ENCODE measurements at regions not wholly inside any gene's neighbourhood (a gene's known extent, or its start where the extent isn't known, plus 50 kb on each side); places are given as distances from the start of the nearest gene placed in this dataset.

DNA sequence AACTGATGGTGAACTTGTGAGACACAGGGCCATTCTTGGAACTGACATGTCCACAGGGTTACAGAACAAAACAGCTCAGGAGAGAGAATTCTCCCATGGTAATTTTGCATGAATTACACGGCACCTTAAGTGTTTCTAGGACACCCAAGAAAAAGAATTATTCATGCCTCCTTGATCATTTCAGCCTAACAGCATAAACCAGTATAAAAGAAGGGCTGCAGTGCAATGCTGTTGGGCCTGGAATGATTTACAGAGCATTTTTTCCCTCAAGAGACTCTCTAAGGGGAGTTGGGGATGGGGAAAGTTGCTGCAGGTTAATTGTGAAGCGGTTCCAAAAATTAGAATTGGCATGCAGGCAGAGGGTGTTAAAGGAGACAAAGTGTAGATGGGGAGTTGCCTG, 136.4 kb upstream of the FBXL7 start:
- TF ChIP-seq, protein P1, sequence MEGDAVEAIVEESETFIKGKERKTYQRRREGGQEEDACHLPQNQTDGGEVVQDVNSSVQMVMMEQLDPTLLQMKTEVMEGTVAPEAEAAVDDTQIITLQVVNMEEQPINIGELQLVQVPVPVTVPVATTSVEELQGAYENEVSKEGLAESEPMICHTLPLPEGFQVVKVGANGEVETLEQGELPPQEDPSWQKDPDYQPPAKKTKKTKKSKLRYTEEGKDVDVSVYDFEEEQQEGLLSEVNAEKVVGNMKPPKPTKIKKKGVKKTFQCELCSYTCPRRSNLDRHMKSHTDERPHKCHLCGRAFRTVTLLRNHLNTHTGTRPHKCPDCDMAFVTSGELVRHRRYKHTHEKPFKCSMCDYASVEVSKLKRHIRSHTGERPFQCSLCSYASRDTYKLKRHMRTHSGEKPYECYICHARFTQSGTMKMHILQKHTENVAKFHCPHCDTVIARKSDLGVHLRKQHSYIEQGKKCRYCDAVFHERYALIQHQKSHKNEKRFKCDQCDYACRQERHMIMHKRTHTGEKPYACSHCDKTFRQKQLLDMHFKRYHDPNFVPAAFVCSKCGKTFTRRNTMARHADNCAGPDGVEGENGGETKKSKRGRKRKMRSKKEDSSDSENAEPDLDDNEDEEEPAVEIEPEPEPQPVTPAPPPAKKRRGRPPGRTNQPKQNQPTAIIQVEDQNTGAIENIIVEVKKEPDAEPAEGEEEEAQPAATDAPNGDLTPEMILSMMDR (IDR thresholded peaks at IDR 0.05) = no peak
- TF ChIP-seq EP300 (IDR thresholded peaks at IDR 0.05) = no peak
- TF ChIP-seq POLR2A (IDR thresholded peaks at IDR 0.05) = no peak

Measured in sigmoid colon (tissue), 4 donors.